B cell (primary cell): ENCODE measurements at regions not wholly inside any gene's neighbourhood (a gene's known extent, or its start where the extent isn't known, plus 50 kb on each side); places are given as distances from the start of the nearest gene placed in this dataset.

Source experiments
- ATAC-seq: fragments of 200-7000 bp; cut with Tn5 transposase; one replicate; pipeline ENCODE4 v1.10.0; 2021; ENCODE audit warnings: low read depth, mild to moderate bottlenecking, moderate number of reproducible peaks, moderate library complexity
- CTCF ChIA-PET: fragments of 350-600 bp; sonication (Branson Sonifier 250); formaldehyde crosslinking; loops from one replicate; lab custom pipeline; 2021; ENCODE audit warnings: antibody characterized with exemption, inconsistent platforms; lab: Charles Lee
- POLR2A ChIA-PET: fragments of 350-600 bp; sonication (Branson Sonifier 250); formaldehyde crosslinking; loops from one replicate; lab custom pipeline; 2021; ENCODE audit warnings: antibody characterized with exemption; lab: Charles Lee
- DNase-seq: peaks from one replicate; pipeline ENCODE4 v3.0.0; 2013
- H2AFZ ChIP-seq: 2 replicates; pipeline ENCODE4 v1.6.1; 2012; ENCODE audit warnings: mild to moderate bottlenecking, low read depth, low read length; ENCODE audit not compliant: insufficient read depth, poor library complexity, severe bottlenecking
- H3K27ac ChIP-seq, 2 donors: 1 replicate in 1 of 2; 2 replicates in 1 of 2; pipeline ENCODE4 v1.5.1; 2012 to 2013; ENCODE audit warnings: low read length in 2 of 2, mild to moderate bottlenecking in 2 of 2, moderate library complexity in 1 of 2
- H3K27me3 ChIP-seq, 4 experiments: fragments of 200-600 bp in 1 of 4; sonication (generic) in 1 of 4; replicated peaks in 1 of 4; 1 replicate in 2 of 4; 2 replicates in 2 of 4; pipeline versions ENCODE4 v1.6.1 to v1.7.0; 2013 to 2016; ENCODE audit warnings: low read length in 3 of 4, mild to moderate bottlenecking in 2 of 4, mixed read lengths in 1 of 4, moderate library complexity in 1 of 4; ENCODE audit not compliant: insufficient read depth in 4 of 4, control insufficient read depth in 3 of 4; ENCODE audit errors: control extremely low read depth in 1 of 4
- H3K36me3 ChIP-seq, 2 experiments: replicated peaks in 1 of 2; 1 replicate in 1 of 2; 2 replicates in 1 of 2; pipeline versions ENCODE4 v1.6.1 to v1.7.1; 2013; ENCODE audit warnings: low read length in 1 of 2; ENCODE audit not compliant: insufficient read depth in 2 of 2, control insufficient read depth in 1 of 2; ENCODE audit errors: control extremely low read depth in 1 of 2, extremely low read depth in 1 of 2
- H3K4me1 ChIP-seq, 2 donors: fragments of 200-600 bp in 1 of 2; sonication (generic) in 1 of 2; 1 replicate in 1 of 2; 2 replicates in 1 of 2; pipeline versions ENCODE4 v1.5.1 to v1.6.1; 2013 to 2017; ENCODE audit warnings: low read length in 2 of 2; ENCODE audit not compliant: control insufficient read depth in 2 of 2, insufficient read depth in 2 of 2
- H3K4me2 ChIP-seq: replicated peaks from 2 replicates; pipeline ENCODE3; 2012; ENCODE audit warnings: mild to moderate bottlenecking, low read depth, low read length; ENCODE audit not compliant: poor library complexity, severe bottlenecking
- H3K4me3 ChIP-seq, 5 experiments: fragments of 200-600 bp in 1 of 5; sonication (generic) in 1 of 5; 1 replicate in 3 of 5; 2 replicates in 2 of 5; pipeline versions ENCODE4 v1.5.1 to v1.7.0; 2011 to 2016; ENCODE audit warnings: low read length in 4 of 5, mild to moderate bottlenecking in 4 of 5, low read depth in 2 of 5, control low read depth in 1 of 5, moderate library complexity in 1 of 5; ENCODE audit not compliant: insufficient read depth in 1 of 5; ENCODE audit errors: control extremely low read depth in 1 of 5, extremely low read depth in 1 of 5
- H3K79me2 ChIP-seq: fragments of 200-600 bp; sonication (generic); one replicate; pipeline ENCODE4 v1.6.0; 2016; ENCODE audit warnings: low read length; ENCODE audit not compliant: control insufficient read depth, insufficient read depth
- H3K9ac ChIP-seq: fragments of 200-600 bp; sonication (generic); 2 replicates; pipeline ENCODE4 v1.6.1; 2017; ENCODE audit warnings: mild to moderate bottlenecking, low read length, moderate library complexity
- H3K9me3 ChIP-seq, 3 donors: one replicate each; pipeline versions ENCODE4 v1.6.1 to v1.7.1; 2013; ENCODE audit warnings: low read length in 2 of 3; ENCODE audit not compliant: control insufficient read depth in 2 of 3, insufficient read depth in 1 of 3; ENCODE audit errors: control extremely low read depth in 1 of 3
- H4K20me1 ChIP-seq: 2 replicates; pipeline ENCODE4 v1.6.0; 2012; ENCODE audit warnings: mild to moderate bottlenecking, low read length; ENCODE audit not compliant: insufficient read depth, control insufficient read depth, poor library complexity, severe bottlenecking
- H3K27ac Mint-ChIP-seq: one replicate; pipeline ENCODE4 v1.8.0; 2021; ENCODE audit warnings: mixed read lengths
- H3K27me3 Mint-ChIP-seq: one replicate; pipeline ENCODE4 v1.8.0; 2021; ENCODE audit warnings: mixed read lengths
- H3K4me1 Mint-ChIP-seq: one replicate; pipeline ENCODE4 v1.8.0; 2021; ENCODE audit warnings: mixed read lengths
- H3K4me3 Mint-ChIP-seq: one replicate; pipeline ENCODE4 v1.8.0; 2021; ENCODE audit warnings: mixed read lengths
- H3K9me3 Mint-ChIP-seq: one replicate; pipeline ENCODE4 v1.8.0; 2022; ENCODE audit warnings: mixed read lengths; ENCODE audit not compliant: insufficient read depth
- CTCF ChIP-seq: fragments of 200-600 bp; IDR thresholded peaks from one replicate; pipeline ENCODE4 v1.8.0; 2022; ENCODE audit warnings: antibody characterized with exemption, mild to moderate bottlenecking
- EZH2 ChIP-seq: IDR thresholded peaks from 2 replicates; pipeline ENCODE4 v1.6.1; 2012; ENCODE audit warnings: borderline replicate concordance, low read depth, mild to moderate bottlenecking, moderate library complexity, low read length; ENCODE audit not compliant: insufficient read depth, poor library complexity, severe bottlenecking
- WGBS: methylation state at CpG from one replicate; pipeline ENCODE4 v1.1.5; 2013; ENCODE audit warnings: missing lambda C conversion rate; ENCODE audit not compliant: insufficient coverage; 5-methylcytosine and 5-hydroxymethylcytosine counted together
- intact Hi-C: fragments of 100-400 bp; cut with micrococcal nuclease; formaldehyde crosslinking; loops from one replicate; pipeline ENCODE4 v1.10.0; 2022

GRCh38 chr9:81191222-81191621 is 498.1 kb downstream of the TLE1 start:
- Mint-ChIP-seq H3K4me3 (no peak overlapping the region), H3K27me3 (no peaks in the 10 kb centered on the region), H3K4me1 (no peaks in the 10 kb centered on the region), H3K9me3 (no peaks in the 10 kb centered on the region), H3K27ac (no peak overlapping the region)
- ChIA-PET POLR2A (no interaction called here), CTCF (no interaction called here)
- DNase-seq (no peak), ATAC-seq (no peak)
- no peak overlapping the region for H3K4me3 ChIP-seq
- H3K79me2 ChIP-seq = no peaks in the 10 kb centered on the region
- no peak overlapping the region for H3K4me2 ChIP-seq
- no CpG with 5 or more reads among the region's 2 CpGs for WGBS
- no peak overlapping the region for H3K27ac ChIP-seq
- no peaks in the 10 kb centered on the region for H4K20me1 ChIP-seq
- no peaks in the 10 kb centered on the region for H3K27me3 ChIP-seq
- no peaks in the 10 kb centered on the region for H3K9me3 ChIP-seq
- no peak overlapping the region for H2AFZ ChIP-seq
- H3K9ac ChIP-seq = no peak overlapping the region
- no peak for TF ChIP-seq CTCF
- no peak for TF ChIP-seq EZH2
- intact Hi-C loops = no loop called here
- H3K36me3 ChIP-seq = no peaks in the 10 kb centered on the region
- no peaks in the 10 kb centered on the region for H3K4me1 ChIP-seq

- no peaks in the 10 kb centered on the region for H3K27me3 Mint-ChIP-seq
- no peaks in the 10 kb centered on the region for H3K79me2 ChIP-seq
- no peak overlapping the region for H3K4me3 ChIP-seq
- TF ChIP-seq EZH2 (no peak), CTCF (no peak)
- no peak overlapping the region for H3K27ac Mint-ChIP-seq
- H3K27ac ChIP-seq = no peak overlapping the region
- no peaks in the 10 kb centered on the region for H3K27me3 ChIP-seq
- H3K4me2 ChIP-seq = no peak overlapping the region
- H4K20me1 ChIP-seq = no peaks in the 10 kb centered on the region
- no peak overlapping the region for H3K4me3 Mint-ChIP-seq
- H3K9ac ChIP-seq = no peak overlapping the region
- no peak for DNase-seq
- no peak overlapping the region for H2AFZ ChIP-seq
- no peaks in the 10 kb centered on the region for H3K4me1 Mint-ChIP-seq
- H3K9me3 ChIP-seq = no peaks in the 10 kb centered on the region
- CTCF ChIA-PET = no interaction called here
- H3K36me3 ChIP-seq = no peaks in the 10 kb centered on the region
- POLR2A ChIA-PET = no interaction called here
- ATAC-seq = no peak
- no CpG with 5 or more reads among the region's 1 CpG for WGBS
- intact Hi-C loops = no loop called here
- no peaks in the 10 kb centered on the region for H3K4me1 ChIP-seq
- H3K9me3 Mint-ChIP-seq = no peaks in the 10 kb centered on the region
Observed at GRCh38 chr9:81190659-81191058, 498.7 kb downstream of the TLE1 start.
